Omental fat pad (tissue), 3 donors: ENCODE measurements at regions not wholly inside any gene's neighbourhood (a gene's known extent, or its start where the extent isn't known, plus 50 kb on each side); places are given as distances from the start of the nearest gene placed in this dataset.

Experiments used
- ATAC-seq: fragments of 150-250 bp; one replicate; pipeline ENCODE4 v1.9.1; 2016; ENCODE audit warnings: mild to moderate bottlenecking, moderate library complexity; ENCODE audit not compliant: low FRiP score
- DNase-seq: peaks from one replicate; pipeline ENCODE4 v3.0.0-alpha.2; 2019; ENCODE audit warnings: low spot score
- CTCF ChIP-seq, 3 donors: fragments of 450-650 bp; IDR thresholded peaks; one replicate each; pipeline ENCODE4 v1.5.1; 2016 to 2017; ENCODE audit warnings: antibody characterized with exemption in 3 of 3, mild to moderate bottlenecking in 3 of 3, moderate library complexity in 2 of 3

GRCh38 chr15:94692710-94693109 is 461.3 kb downstream of the MCTP2 start:
- TF ChIP-seq CTCF (IDR thresholded peaks at IDR 0.05), result no peak
- no peak for DNase-seq
- ATAC-seq, result no peak

- TF ChIP-seq CTCF (IDR thresholded peaks at IDR 0.05), result no peak
- DNase-seq (no peak), ATAC-seq (no peak)
Observed at GRCh38 chr15:94700211-94700610, 468.9 kb downstream of the MCTP2 start.

- no peak for DNase-seq
- ATAC-seq, result no peak
- no peak for TF ChIP-seq CTCF (IDR thresholded peaks at IDR 0.05)
Observed at GRCh38 chr15:94701281-94701985, 470.1 kb downstream of the MCTP2 start.

GRCh38 chr15:94703596-94703995 is 472.2 kb downstream of the MCTP2 start:
- ATAC-seq, result no peak
- no peak for DNase-seq
- TF ChIP-seq CTCF (IDR thresholded peaks at IDR 0.05), result no peak

- TF ChIP-seq CTCF (IDR thresholded peaks at IDR 0.05), result no peak
- ATAC-seq (no peak), DNase-seq (no peak)
Observed at GRCh38 chr15:94704421-94704820, 473.1 kb downstream of the MCTP2 start.

GRCh38 chr15:94704946-94705345 is 473.6 kb downstream of the MCTP2 start:
- no peak for TF ChIP-seq CTCF (IDR thresholded peaks at IDR 0.05)
- ATAC-seq (no peak), DNase-seq (no peak)

- ATAC-seq (no peak), DNase-seq (no peak)
- no peak for TF ChIP-seq CTCF (IDR thresholded peaks at IDR 0.05)
Observed at GRCh38 chr15:94709319-94709718, 478.0 kb downstream of the MCTP2 start.
